ENCODE measurements at regions not wholly inside any gene's neighbourhood (a gene's known extent, or its start where the extent isn't known, plus 50 kb on each side); places are given as distances from the start of the nearest gene placed in this dataset.

DNA sequence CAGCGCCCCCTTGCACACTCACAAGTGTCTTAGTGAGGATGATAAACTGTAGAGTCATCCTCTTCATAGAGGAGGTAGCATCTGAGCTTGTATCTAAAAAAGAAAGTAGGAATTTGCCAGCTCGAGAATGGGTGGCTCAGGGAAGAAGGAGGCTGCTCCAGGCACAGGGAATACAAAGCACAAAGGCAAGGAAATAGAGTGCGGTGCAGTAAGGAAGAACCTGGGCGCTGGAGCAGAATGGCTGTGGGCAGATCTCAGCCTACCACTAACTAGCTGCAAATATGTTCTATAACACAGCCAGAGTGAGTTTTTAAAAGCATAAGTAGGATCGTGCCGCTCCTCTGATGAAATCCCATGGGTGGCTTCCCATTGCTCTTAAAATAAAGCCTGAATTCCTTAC, 61.6 kb upstream of the MAPK10 start:
- TF ChIP-seq, protein P1, sequence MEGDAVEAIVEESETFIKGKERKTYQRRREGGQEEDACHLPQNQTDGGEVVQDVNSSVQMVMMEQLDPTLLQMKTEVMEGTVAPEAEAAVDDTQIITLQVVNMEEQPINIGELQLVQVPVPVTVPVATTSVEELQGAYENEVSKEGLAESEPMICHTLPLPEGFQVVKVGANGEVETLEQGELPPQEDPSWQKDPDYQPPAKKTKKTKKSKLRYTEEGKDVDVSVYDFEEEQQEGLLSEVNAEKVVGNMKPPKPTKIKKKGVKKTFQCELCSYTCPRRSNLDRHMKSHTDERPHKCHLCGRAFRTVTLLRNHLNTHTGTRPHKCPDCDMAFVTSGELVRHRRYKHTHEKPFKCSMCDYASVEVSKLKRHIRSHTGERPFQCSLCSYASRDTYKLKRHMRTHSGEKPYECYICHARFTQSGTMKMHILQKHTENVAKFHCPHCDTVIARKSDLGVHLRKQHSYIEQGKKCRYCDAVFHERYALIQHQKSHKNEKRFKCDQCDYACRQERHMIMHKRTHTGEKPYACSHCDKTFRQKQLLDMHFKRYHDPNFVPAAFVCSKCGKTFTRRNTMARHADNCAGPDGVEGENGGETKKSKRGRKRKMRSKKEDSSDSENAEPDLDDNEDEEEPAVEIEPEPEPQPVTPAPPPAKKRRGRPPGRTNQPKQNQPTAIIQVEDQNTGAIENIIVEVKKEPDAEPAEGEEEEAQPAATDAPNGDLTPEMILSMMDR (IDR thresholded peaks at IDR 0.05), result no peak
- TF ChIP-seq POLR2A (IDR thresholded peaks at IDR 0.05), result no peak
- no peak for TF ChIP-seq EP300 (IDR thresholded peaks at IDR 0.05)
- TF ChIP-seq POLR2AphosphoS5 (IDR thresholded peaks at IDR 0.05), result no peak

Measured in gastroesophageal sphincter (tissue), 3 donors.